H1 (cell line): ENCODE measurements at regions not wholly inside any gene's neighbourhood (a gene's known extent, or its start where the extent isn't known, plus 50 kb on each side); places are given as distances from the start of the nearest gene placed in this dataset.
"Not testable (repeated sequence)": the region's sequence is repeated elsewhere in the genome, so short reads cannot be mapped to it uniquely, and the experiment has no call there.

Experiments
- CTCF ChIA-PET: fragments of 300-600 bp; sonication (Branson Sonifier 250); formaldehyde crosslinking; loops from one replicate; lab custom pipeline; 2021; ENCODE audit not compliant: partially characterized antibody; lab: Charles Lee
- POLR2A ChIA-PET: fragments of 300-600 bp; sonication (Branson Sonifier 250); formaldehyde crosslinking; loops from one replicate; lab custom pipeline; 2021; ENCODE audit warnings: inconsistent platforms; ENCODE audit not compliant: partially characterized antibody; lab: Charles Lee
- DNase-seq, 2 experiments: peaks; one replicate each; pipeline versions ENCODE4 v3.0.0 to v3.0.0-alpha.2; 2010 to 2022; ENCODE audit warnings: low spot score in 2 of 2, low read depth in 1 of 2, mixed read lengths in 1 of 2
- FAIRE-seq: peaks from 2 replicates; lab custom pipeline; 2011; peaks lifted over from hg19 to GRCh38; lab: Jason Lieb, UNC
- H2AFZ ChIP-seq: 2 replicates; pipeline ENCODE4 v1.8.1; 2012; ENCODE audit warnings: low read length, inconsistent platforms
- H2AK5ac ChIP-seq: 2 replicates; pipeline ENCODE4 v1.6.1; 2013; ENCODE audit warnings: low read depth, low read length
- H2BK120ac ChIP-seq: replicated peaks from 2 replicates; pipeline ENCODE3; 2013; ENCODE audit warnings: low read depth, low read length, inconsistent platforms
- H2BK12ac ChIP-seq: 2 replicates; pipeline ENCODE4 v1.6.1; 2013; ENCODE audit warnings: low read depth, low read length
- H2BK15ac ChIP-seq: 2 replicates; pipeline ENCODE4 v1.6.1; 2013; ENCODE audit warnings: low read length
- H2BK20ac ChIP-seq: 2 replicates; pipeline ENCODE4 v1.6.1; 2013; ENCODE audit warnings: low read length
- H2BK5ac ChIP-seq: 2 replicates; pipeline ENCODE4 v1.6.1; 2013; ENCODE audit warnings: low read depth, low read length
- H3K14ac ChIP-seq: 2 replicates; pipeline ENCODE4 v1.6.1; 2013; ENCODE audit warnings: inconsistent platforms; ENCODE audit not compliant: insufficient read length
- H3K18ac ChIP-seq: 2 replicates; pipeline ENCODE4 v1.6.1; 2013; ENCODE audit warnings: low read length; ENCODE audit errors: extremely low read depth
- H3K23ac ChIP-seq: 2 replicates; pipeline ENCODE4 v1.6.1; 2013; ENCODE audit warnings: inconsistent platforms; ENCODE audit not compliant: insufficient read length
- H3K23me2 ChIP-seq: 2 replicates; pipeline ENCODE4 v1.6.1; 2013; ENCODE audit warnings: low read depth, low read length
- H3K27ac ChIP-seq: 2 replicates; pipeline ENCODE4 v1.6.1; 2011; ENCODE audit warnings: low read depth, low read length, inconsistent platforms
- H3K27me3 ChIP-seq, 4 experiments: replicated peaks in 1 of 4; 1 replicate in 1 of 4; 2 replicates in 3 of 4; pipeline versions ENCODE4 v1.6.1 to v1.8.1; 2011 to 2013; ENCODE audit warnings: low read length in 3 of 4, mild to moderate bottlenecking in 3 of 4, inconsistent platforms in 2 of 4, mixed read lengths in 2 of 4, moderate library complexity in 1 of 4; ENCODE audit not compliant: control insufficient read depth in 3 of 4, insufficient read depth in 3 of 4; ENCODE audit errors: extremely low read depth in 1 of 4
- H3K36me3 ChIP-seq, 4 experiments: 2 replicates each; pipeline versions ENCODE4 v1.6.1 to v1.8.1; 2011 to 2013; ENCODE audit warnings: mild to moderate bottlenecking in 4 of 4, low read length in 3 of 4, moderate library complexity in 2 of 4, control low read depth in 1 of 4, inconsistent platforms in 1 of 4; ENCODE audit not compliant: insufficient read depth in 4 of 4, control insufficient read depth in 2 of 4
- H3K4ac ChIP-seq: replicated peaks from 2 replicates; pipeline ENCODE3; 2013; ENCODE audit warnings: low read length, low read depth, mixed read lengths, inconsistent platforms; ENCODE audit not compliant: insufficient read length
- H3K4me1 ChIP-seq, 4 experiments: replicated peaks in 1 of 4; 1 replicate in 1 of 4; 2 replicates in 3 of 4; pipeline versions ENCODE4 v1.6.1 to v1.8.1; 2011 to 2013; ENCODE audit warnings: low read length in 3 of 4, inconsistent platforms in 2 of 4, mixed read lengths in 1 of 4; ENCODE audit not compliant: insufficient read depth in 4 of 4, control insufficient read depth in 3 of 4
- H3K4me2 ChIP-seq, 2 experiments: 2 replicates each; pipeline versions ENCODE4 v1.6.1 to v1.8.1; 2011 to 2013; ENCODE audit warnings: low read depth in 2 of 2, low read length in 2 of 2, control low read depth in 1 of 2, inconsistent platforms in 1 of 2, mild to moderate bottlenecking in 1 of 2; ENCODE audit not compliant: insufficient read depth in 1 of 2
- H3K4me3 ChIP-seq, 4 experiments: fragments of 200-600, 300-600 bp in 1 of 4; sonication (generic), shearing (Covaris generic), sonication (Bioruptor Twin) in 1 of 4; 2 replicates each; pipeline versions ENCODE4 v1.5.1 to v1.8.1; 2011 to 2016; ENCODE audit warnings: low read length in 4 of 4, low read depth in 3 of 4, control low read depth in 2 of 4, inconsistent platforms in 2 of 4, mild to moderate bottlenecking in 2 of 4, mixed read lengths in 1 of 4, moderate library complexity in 1 of 4; ENCODE audit not compliant: insufficient read depth in 2 of 4; ENCODE audit errors: extremely low read depth in 1 of 4
- H3K56ac ChIP-seq: replicated peaks from 2 replicates; pipeline ENCODE3; 2013; ENCODE audit warnings: low read depth, mild to moderate bottlenecking, mixed read lengths, low read length, inconsistent platforms; ENCODE audit not compliant: insufficient read length
- H3K79me1 ChIP-seq: 2 replicates; pipeline ENCODE4 v1.6.1; 2013; ENCODE audit warnings: low read depth, low read length, control low read depth
- H3K79me2 ChIP-seq, 2 experiments: 2 replicates each; pipeline versions ENCODE4 v1.6.1 to v1.8.1; 2012 to 2013; ENCODE audit warnings: low read length in 2 of 2, mild to moderate bottlenecking in 2 of 2, inconsistent platforms in 1 of 2; ENCODE audit not compliant: insufficient read depth in 2 of 2, control insufficient read depth in 1 of 2
- H3K9ac ChIP-seq, 4 experiments: replicated peaks in 1 of 4; 1 replicate in 1 of 4; 2 replicates in 3 of 4; pipeline versions ENCODE4 v1.6.1 to v1.8.1; 2011 to 2013; ENCODE audit warnings: low read depth in 3 of 4, low read length in 3 of 4, control low read depth in 2 of 4, mild to moderate bottlenecking in 2 of 4, moderate library complexity in 2 of 4, inconsistent platforms in 1 of 4; ENCODE audit errors: extremely low read depth in 1 of 4
- H3K9me3 ChIP-seq, 2 experiments: 2 replicates each; pipeline versions ENCODE4 v1.6.1 to v1.8.1; 2012 to 2013; ENCODE audit warnings: mild to moderate bottlenecking in 2 of 2, moderate library complexity in 2 of 2, control low read depth in 1 of 2, inconsistent platforms in 1 of 2, low read depth in 1 of 2, low read length in 1 of 2, mixed read lengths in 1 of 2; ENCODE audit not compliant: insufficient read depth in 2 of 2
- H4K20me1 ChIP-seq, 2 experiments: replicated peaks in 1 of 2; 2 replicates each; pipeline versions ENCODE3 to v1.8.1; 2011 to 2013; ENCODE audit warnings: inconsistent platforms in 2 of 2, low read length in 2 of 2, mild to moderate bottlenecking in 1 of 2; ENCODE audit not compliant: insufficient read depth in 2 of 2, control insufficient read depth in 1 of 2
- H4K5ac ChIP-seq: 2 replicates; pipeline ENCODE4 v1.6.1; 2013; ENCODE audit warnings: low read length, low read depth, mixed read lengths, inconsistent platforms; ENCODE audit not compliant: insufficient read length
- H4K8ac ChIP-seq: 2 replicates; pipeline ENCODE4 v1.8.0; 2013; ENCODE audit warnings: mild to moderate bottlenecking, moderate library complexity, low read length, inconsistent platforms; ENCODE audit not compliant: insufficient read depth; ENCODE audit errors: extremely low read depth
- H4K91ac ChIP-seq: replicated peaks from 2 replicates; pipeline ENCODE3; 2013; ENCODE audit warnings: low read length, mixed read lengths, inconsistent platforms; ENCODE audit not compliant: insufficient read length
- WGBS, 2 experiments: shearing (Covaris generic) in 1 of 2; methylation state at CpG; one replicate each; pipeline versions ENCODE4 v1.1.6 to v1.1.7; 2013 to 2015; ENCODE audit warnings: low lambda C conversion rate in 2 of 2, mixed read lengths in 2 of 2, inconsistent platforms in 1 of 2, low coverage in 1 of 2, missing lambda C conversion rate in 1 of 2; ENCODE audit not compliant: insufficient replicate concordance in 2 of 2, insufficient coverage in 1 of 2, insufficient read length in 1 of 2; ENCODE audit errors: extremely low coverage in 1 of 2, missing lambda C conversion rate in 1 of 2; 5-methylcytosine and 5-hydroxymethylcytosine counted together

- FAIRE-seq, H3K23me2 ChIP-seq, H3K23ac ChIP-seq, H4K8ac ChIP-seq, H3K9ac ChIP-seq, H3K14ac ChIP-seq, H2BK12ac ChIP-seq, H2BK5ac ChIP-seq, H3K4me2 ChIP-seq, H3K36me3 ChIP-seq, H3K79me1 ChIP-seq, H3K4ac ChIP-seq, H3K27ac ChIP-seq, H3K79me2 ChIP-seq, H2BK20ac ChIP-seq, H2BK120ac ChIP-seq, H3K4me3 ChIP-seq, H2AK5ac ChIP-seq, H4K20me1 ChIP-seq, H2AFZ ChIP-seq, DNase-seq, H3K9me3 ChIP-seq, H2BK15ac ChIP-seq, H3K27me3 ChIP-seq, H3K56ac ChIP-seq, H4K91ac ChIP-seq, H4K5ac ChIP-seq, H3K18ac ChIP-seq: not testable (repeated sequence)
- ChIA-PET POLR2A (interaction anchor here (1.1 to 3.0 kb wide), 3 partner anchors 12 to 221 kb away, joined by 3 to 15 read pairs (median 5); partner anchors contain the start of gene MYLIP), CTCF (interaction anchor here (0.7 to 7.5 kb wide), 4 partner anchors 11 to 76 kb away, joined by 3 to 55 read pairs (median 4); no protein-coding TSS in a partner anchor)
- H3K4me1 ChIP-seq, result peaks cover 23 to 42% (median 36%) of the 10 kb centered on the region in 4 experiments
- 90% methylated on average over 7 of the region's 7 CpGs; no CpG with 5 or more reads in 1 of the 2 experiments for WGBS, 2 experiments
Observed at GRCh38 chr6:15907220-15907913, 221.5 kb upstream of the MYLIP start.
